ENCODE measurements at regions not wholly inside any gene's neighbourhood (a gene's known extent, or its start where the extent isn't known, plus 50 kb on each side); places are given as distances from the start of the nearest gene placed in this dataset.

- no peaks in the 10 kb centered on the region for H3K9me3 ChIP-seq (ENCODE audit: control insufficient read depth, low read length)
- 100% methylated on average over 1 of the region's 3 CpGs for WGBS, 2 experiments (ENCODE audit: insufficient coverage in 2 of 2)
Measured at GRCh38 chr18:59758837-59759236, 61.6 kb upstream of the CCBE1 start.

DNA sequence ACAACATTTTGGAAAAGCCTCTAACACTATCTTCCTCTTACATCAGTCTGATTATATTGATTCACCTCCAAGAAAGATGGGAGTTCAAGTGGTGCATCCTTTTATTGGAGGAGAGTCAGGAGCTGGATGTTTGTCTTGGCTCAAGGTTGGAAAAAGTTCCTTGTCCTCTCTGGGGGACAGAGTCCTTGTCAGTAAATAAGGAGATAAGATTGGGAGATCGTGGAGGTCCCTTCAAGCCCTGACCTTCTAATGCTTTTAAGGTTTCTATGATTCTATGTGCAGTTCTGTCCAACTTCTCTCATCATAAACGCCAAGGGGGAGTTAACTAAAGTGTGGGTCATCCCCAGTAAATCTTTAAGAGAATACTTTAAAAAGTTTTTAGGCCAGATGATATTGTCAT, 60.9 kb upstream of the CCBE1 start:
- no peak overlapping the region for H3K4me3 ChIP-seq (ENCODE audit: extremely low read depth, insufficient read depth, low read length, poor library complexity, severe bottlenecking)
- no peaks in the 10 kb centered on the region for H3K36me3 ChIP-seq (ENCODE audit: control insufficient read depth, insufficient read depth, low read length)
- H3K9me3 ChIP-seq (ENCODE audit: control insufficient read depth, low read length), result no peaks in the 10 kb centered on the region
- 100% methylated on average over 1 of the region's 2 CpGs; no CpG with 5 or more reads in 1 of the 2 experiments for WGBS, 2 experiments (ENCODE audit: insufficient coverage in 2 of 2)
- no peaks in the 10 kb centered on the region for H3K4me1 ChIP-seq (ENCODE audit: control insufficient read depth, insufficient read depth, low read length, poor library complexity, severe bottlenecking)
- H3K27ac ChIP-seq (ENCODE audit: low read depth, low read length, severe bottlenecking), result no peak overlapping the region

More at GRCh38 chr18:59758837-59759236, 61.6 kb upstream of the CCBE1 start:
- Histone ChIP-seq H3K4me1 (ENCODE audit: control insufficient read depth, insufficient read depth, low read length, poor library complexity, severe bottlenecking) (no peaks in the 10 kb centered on the region), H3K36me3 (ENCODE audit: control insufficient read depth, insufficient read depth, low read length) (no peaks in the 10 kb centered on the region), H3K27ac (ENCODE audit: low read depth, low read length, severe bottlenecking) (no peak overlapping the region), H3K4me3 (ENCODE audit: extremely low read depth, insufficient read depth, low read length, poor library complexity, severe bottlenecking) (no peak overlapping the region)

GRCh38 chr18:59752666-59753065, 55.4 kb upstream of the CCBE1 start:
- Histone ChIP-seq H3K4me1 (ENCODE audit: control insufficient read depth, insufficient read depth, low read length, poor library complexity, severe bottlenecking) (no peaks in the 10 kb centered on the region), H3K36me3 (ENCODE audit: control insufficient read depth, insufficient read depth, low read length) (no peaks in the 10 kb centered on the region), H3K27ac (ENCODE audit: low read depth, low read length, severe bottlenecking) (no peak overlapping the region), H3K4me3 (ENCODE audit: extremely low read depth, insufficient read depth, low read length, poor library complexity, severe bottlenecking) (no peak overlapping the region), H3K9me3 (ENCODE audit: control insufficient read depth, low read length) (no peaks in the 10 kb centered on the region)
- 71% methylated on average over 1 of the region's 1 CpG; no CpG with 5 or more reads in 1 of the 2 experiments for WGBS, 2 experiments (ENCODE audit: insufficient coverage in 2 of 2)

DNA sequence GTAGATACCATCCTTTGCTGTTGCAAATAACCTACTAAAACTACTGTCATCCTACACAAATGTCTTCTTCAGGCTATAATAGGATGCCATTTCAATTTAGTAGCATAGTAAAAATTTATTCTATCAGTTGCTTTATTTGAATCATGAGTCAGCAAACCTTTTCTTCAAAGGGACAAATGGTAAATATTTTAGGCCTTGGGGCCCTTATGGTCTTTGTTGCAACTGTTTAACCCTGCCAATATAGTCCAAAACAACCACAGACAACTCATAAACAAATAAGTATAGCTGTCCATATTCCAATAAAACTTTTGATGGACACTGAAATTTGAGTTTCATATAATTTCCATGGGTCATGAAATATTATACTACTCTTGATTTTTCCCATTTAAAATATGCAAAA, 54.0 kb upstream of the CCBE1 start:
- no peaks in the 10 kb centered on the region for H3K9me3 ChIP-seq (ENCODE audit: control insufficient read depth, low read length)
- no peak overlapping the region for H3K4me3 ChIP-seq (ENCODE audit: extremely low read depth, insufficient read depth, low read length, poor library complexity, severe bottlenecking)
- no peak overlapping the region for H3K27ac ChIP-seq (ENCODE audit: low read depth, low read length, severe bottlenecking)
- H3K36me3 ChIP-seq (ENCODE audit: control insufficient read depth, insufficient read depth, low read length), result no peaks in the 10 kb centered on the region
- H3K4me1 ChIP-seq (ENCODE audit: control insufficient read depth, insufficient read depth, low read length, poor library complexity, severe bottlenecking), result no peaks in the 10 kb centered on the region

DNA sequence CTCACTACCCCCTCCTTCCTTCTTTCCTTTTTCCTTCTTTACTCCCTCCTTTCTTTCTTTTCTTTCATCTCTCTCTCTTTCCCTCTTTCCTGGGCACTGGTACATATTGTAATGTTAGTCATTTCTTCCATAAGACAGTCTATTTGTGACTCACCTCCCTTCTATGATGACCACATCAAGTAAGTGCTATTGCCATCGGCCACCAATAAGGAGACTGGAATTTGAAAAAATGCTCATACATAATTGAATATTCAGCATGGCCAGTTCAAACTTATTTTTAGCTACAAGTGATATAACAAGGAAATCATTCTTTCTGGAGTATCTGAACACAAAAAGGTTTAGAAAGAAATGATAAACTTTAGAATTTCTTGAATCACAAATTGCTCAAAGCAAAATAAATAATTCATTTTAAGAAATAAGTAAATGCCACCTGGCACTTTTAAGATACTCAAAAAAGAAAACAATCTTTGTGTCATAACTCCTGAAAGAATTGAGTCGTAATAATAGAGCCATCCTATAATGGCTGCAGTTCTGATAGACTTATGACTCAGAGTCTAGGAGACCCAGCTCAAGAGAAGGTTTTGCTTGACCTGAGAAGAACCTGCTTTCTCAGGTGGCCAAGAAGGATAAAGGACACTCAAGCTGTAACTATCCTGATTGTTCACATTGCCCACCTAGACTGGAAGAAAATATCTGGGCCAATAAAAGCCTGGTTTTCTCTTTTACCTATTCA, 51.6 kb upstream of the CCBE1 start:
- H3K9me3 ChIP-seq (ENCODE audit: control insufficient read depth, low read length), result no peaks in the 10 kb centered on the region
- no peaks in the 10 kb centered on the region for H3K36me3 ChIP-seq (ENCODE audit: control insufficient read depth, insufficient read depth, low read length)
- no peak overlapping the region for H3K4me3 ChIP-seq (ENCODE audit: extremely low read depth, insufficient read depth, low read length, poor library complexity, severe bottlenecking)
- WGBS, 2 experiments (ENCODE audit: insufficient coverage in 2 of 2), result 100% methylated on average over 1 of the region's 2 CpGs
- no peaks in the 10 kb centered on the region for H3K4me1 ChIP-seq (ENCODE audit: control insufficient read depth, insufficient read depth, low read length, poor library complexity, severe bottlenecking)
- no peak overlapping the region for H3K27ac ChIP-seq (ENCODE audit: low read depth, low read length, severe bottlenecking)
